MV-4-11 (cell line): ENCODE measurements at regions not wholly inside any gene's neighbourhood (a gene's known extent, or its start where the extent isn't known, plus 50 kb on each side); places are given as distances from the start of the nearest gene placed in this dataset.

ENCODE experiments used
- DNase-seq: peaks from one replicate; lab custom pipeline; 2025; lab: John Stamatoyannopoulos, UW

DNA sequence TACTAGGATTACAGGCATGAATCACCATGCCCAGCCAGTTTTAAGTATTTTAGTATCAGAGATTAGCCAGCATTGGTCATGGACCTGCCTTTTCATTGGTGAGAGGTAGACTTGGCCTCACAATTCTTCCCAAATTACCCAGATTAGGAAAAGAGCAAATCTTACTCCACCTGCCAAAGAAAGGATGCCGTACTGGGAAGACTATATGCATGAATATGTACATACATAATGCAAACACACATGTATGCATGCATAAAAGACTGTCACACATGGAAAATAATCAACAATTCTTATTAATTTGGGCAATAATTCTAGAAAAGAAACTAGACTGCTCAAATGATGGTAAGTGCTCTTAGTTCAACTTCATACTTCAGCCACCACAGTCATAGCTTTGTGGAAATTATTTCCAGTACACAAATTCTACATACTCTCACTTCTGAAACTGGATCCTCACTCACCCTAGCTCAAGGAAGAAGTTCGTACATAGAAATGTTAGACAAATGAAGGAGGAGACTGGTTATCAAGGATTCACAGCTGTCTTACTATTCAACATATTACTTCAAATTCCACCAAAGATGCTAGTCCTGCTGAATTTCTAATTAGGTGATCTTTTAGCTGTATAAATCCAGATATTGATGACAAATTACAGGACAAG is 73.7 kb downstream of the MINAR2 start:
- DNase-seq, result no peak

DNA sequence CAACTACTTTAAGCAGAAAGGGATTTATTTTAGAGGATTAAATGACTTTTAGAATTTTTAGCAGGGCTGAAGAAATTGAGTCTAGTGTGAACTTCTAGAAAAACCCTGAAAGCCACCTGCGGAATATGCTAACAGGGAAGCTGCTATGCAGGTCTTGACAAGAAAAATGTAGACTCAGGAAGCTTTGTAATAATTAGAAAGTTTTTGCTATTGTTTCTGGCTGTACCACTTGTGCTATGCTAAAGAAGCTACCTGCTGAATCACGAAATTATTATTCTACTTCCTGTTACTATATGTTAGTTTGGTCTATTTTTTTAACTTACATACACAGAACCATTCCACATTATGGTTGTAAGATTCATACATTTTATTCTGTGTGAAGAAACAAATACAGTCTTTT is 74.0 kb upstream of the CHSY3 start:
- DNase-seq, result no peak

DNA sequence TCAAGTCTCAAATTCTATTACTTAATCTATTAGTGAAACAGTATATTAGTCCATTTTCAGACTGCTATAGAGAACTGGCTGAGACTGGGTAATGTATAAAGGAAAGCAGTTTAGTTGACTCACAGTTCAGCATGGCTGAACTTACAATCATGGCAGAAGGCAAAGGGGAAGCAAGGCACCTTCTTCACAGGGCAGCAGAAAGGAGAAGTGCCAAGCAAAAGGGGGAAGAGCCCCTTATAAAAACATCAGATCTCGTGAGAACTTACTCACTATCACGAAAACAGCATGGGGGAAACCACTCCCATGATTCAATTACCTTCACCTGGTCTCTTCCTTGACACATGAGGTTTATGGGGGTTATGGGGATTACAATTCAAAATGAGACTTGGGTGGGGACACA is 67.9 kb upstream of the CHSY3 start:
- peak; percentile 12 for DNase-seq

DNA sequence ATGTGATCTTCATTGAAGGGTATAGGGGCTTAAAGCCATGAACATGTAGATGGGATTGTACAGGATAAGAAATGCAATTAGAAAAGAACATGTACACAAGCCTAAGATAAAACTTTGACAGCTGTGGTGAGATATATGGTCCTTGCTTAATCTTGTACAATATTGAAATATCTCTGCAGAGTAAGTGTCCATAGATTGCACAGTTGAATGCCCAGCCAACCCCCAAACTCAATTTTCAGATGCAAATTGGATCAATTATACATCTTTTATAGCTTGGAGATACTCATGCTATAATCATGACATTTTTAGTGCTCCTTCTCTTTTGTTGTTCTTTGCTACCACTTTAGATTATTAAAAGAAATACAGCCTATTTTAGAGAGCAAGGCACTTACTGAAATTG is 59.5 kb upstream of the CHSY3 start:
- DNase-seq, result no peak

DNA sequence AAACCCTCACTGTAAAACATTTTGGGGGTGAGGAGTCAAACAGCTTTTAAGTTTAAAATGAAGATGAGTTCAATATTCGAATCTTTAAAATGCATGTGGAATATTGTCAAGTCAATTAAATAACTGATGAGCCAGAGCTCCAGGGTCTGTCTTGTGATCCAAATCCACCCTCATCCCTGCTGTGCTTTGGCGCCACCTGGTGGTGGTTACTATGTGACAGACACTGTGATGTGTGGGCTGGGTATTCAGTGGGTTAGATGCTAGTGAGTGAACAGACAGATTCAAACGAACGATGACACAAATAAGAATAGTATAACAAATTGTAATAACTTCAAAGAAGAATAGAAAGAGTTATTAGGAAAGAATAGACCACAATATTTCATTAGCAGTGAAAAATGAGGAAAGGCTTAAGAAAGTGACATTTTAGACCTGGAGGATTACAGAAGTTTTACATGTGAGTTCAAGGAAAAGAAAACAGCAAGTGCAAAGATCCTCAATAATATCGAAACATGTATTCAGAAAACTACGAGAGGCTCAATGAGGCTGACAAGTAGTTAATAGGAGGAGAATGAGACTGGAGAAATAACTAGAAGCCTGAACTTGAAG is 51.4 kb upstream of the CHSY3 start:
- DNase-seq, result peak; percentile 1

DNA sequence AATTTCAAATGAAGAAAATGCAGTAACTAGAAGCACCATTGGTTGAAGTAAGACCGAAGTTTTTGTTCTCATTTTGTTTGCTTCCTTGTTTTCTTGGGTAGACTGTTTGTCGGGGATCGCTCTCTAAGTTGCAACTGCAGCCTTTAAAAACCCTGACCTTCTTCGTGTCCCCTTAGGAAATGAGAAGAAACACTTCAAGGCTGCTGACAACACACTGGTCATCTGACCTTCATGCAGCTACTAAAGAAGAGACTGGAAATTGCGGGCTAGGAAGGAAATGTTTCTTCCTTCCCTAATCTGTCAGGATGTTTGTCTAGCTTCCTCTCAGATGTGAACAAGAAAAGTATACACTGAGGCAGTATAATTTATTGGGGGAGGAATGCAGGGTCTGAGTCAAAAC is 50.7 kb upstream of the CHSY3 start:
- DNase-seq, result no peak
